ENCODE measurements at regions not wholly inside any gene's neighbourhood (a gene's known extent, or its start where the extent isn't known, plus 50 kb on each side); places are given as distances from the start of the nearest gene placed in this dataset.

GRCh38 chr1:213821175-213821942 lies 166.4 kb upstream of the PROX1 start:
- no peak for DNase-seq

DNA sequence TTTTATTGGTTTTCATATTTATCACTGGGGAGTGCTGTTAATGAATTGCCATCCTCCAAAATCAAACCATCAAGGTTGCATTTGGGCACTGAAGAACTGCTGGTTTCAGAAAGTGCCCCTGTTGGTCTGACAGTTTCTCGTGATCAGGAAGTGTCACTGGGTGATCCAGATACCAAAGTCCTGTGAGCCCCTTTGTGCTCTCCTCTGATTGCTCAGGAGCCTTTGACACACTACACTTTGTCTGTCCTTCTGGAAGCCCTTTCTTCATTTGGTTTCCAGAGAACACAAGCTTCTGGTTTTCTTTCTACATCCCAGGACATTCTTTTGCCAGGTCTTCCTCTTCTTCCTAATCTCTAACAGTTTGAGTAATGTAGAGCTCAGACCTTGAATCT lies 165.8 kb upstream of the PROX1 start:
- DNase-seq, result no peak

GRCh38 chr1:213826891-213827290 lies 160.9 kb upstream of the PROX1 start:
- no peak for DNase-seq

- DNase-seq, result no peak
Measured at GRCh38 chr1:213828867-213829266, 158.9 kb upstream of the PROX1 start.

DNA sequence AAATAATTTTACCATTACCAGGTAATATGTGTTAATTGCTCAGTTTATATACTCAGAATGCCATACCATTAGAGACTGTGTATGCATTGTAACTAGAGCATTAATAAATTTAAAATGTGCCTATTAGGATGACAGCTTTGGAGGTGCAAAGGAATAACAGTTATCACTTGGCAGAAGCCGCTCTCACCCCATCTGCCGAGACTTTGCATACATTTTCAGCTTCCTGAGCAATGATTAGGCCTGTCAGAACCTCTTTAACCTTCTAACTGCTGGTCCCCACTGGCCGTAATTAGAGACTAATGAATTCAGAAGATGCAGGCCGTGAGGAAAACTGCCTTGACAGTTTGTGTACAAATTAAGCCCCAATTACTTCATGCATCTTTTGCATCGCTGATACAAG lies 158.0 kb upstream of the PROX1 start:
- DNase-seq, result no peak

GRCh38 chr1:213830371-213830770 lies 157.4 kb upstream of the PROX1 start:
- DNase-seq, result no peak

- no peak for DNase-seq
Measured at GRCh38 chr1:213840575-213840974, 147.2 kb upstream of the PROX1 start.

DNA sequence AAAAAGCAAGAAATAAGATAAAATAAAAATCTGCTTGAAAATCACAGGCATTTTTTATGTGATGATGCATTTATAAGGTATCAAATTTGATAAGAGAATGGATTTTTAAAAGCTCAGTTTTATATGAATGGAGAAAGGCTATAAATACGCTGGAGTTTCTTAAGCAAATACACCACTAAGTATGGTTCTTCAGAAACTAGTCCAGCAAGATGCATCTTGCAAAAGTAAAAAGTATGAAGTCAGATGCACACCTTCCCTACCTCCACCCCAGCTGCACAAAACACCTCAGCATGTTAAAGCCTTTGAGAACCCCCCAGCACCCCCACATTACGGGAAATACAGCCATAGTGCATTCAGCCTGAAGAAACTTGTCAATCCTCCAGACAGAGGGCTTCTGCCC lies 143.1 kb upstream of the PROX1 start:
- DNase-seq, result no peak

DNA sequence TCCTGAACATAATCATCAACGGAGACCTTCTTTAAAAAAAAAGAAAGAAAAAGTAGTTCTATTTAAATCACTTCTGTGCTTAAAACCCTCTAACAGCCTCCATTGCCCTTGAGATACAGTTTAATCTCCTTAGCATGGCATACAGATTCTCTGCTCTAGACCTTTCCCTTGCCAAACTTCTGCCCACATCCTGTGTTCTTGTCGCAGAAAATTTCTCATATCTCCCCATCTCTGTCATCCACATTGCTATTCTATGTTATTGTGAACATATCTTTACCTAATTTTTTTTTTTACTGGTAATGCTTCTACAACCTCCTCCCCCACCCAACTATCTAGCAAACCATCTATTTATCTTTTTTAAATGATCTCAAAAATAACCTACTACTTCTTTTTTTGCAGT lies 135.7 kb upstream of the PROX1 start:
- no peak for DNase-seq

DNA sequence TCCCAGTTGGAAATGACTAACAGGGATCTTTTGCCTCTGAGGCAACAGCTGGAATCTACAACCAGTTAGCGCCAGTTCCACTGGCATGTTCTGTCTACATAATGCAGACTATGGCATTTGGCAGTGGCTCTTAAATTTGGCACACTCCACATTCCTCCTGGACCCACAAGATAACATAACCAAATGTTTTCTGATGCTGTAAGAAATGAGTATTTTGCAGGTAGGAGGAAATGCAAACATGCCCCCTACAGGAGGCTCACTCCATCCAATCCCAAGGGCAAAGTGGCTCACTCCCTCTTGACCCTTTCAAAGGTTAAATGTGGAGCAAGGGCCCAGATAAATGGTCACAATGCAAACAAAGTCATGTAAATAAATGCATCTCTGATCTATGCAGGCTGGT lies 129.2 kb upstream of the PROX1 start:
- no peak for DNase-seq

GRCh38 chr1:213861841-213862240 lies 125.9 kb upstream of the PROX1 start:
- no peak for DNase-seq

- no peak for DNase-seq
Measured at GRCh38 chr1:213864091-213864490, 123.7 kb upstream of the PROX1 start.

- DNase-seq, result no peak
Measured at GRCh38 chr1:213868482-213868881, 119.3 kb upstream of the PROX1 start.

DNA sequence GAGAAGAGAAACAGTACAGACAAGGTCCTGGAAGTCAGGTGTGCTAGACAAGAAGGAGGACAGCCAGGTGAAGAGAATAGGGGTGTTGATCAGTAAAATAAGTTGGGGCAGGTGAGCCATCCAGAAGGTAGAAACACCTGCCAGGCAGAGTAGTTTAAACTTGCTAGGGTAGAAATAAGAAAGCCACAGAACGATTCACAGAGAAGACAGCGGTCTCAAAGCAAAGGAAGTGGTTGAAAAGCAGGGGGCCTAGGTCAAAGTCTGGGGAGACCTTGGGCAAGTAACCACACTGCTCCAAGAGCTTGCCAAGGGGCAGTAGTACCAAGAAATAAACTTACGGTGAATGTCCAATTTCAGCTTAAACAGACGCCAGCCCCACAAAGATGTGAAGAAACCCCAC lies 116.6 kb upstream of the PROX1 start:
- no peak for DNase-seq

GRCh38 chr1:213874789-213875188 lies 113.0 kb upstream of the PROX1 start:
- DNase-seq, result no peak

DNA sequence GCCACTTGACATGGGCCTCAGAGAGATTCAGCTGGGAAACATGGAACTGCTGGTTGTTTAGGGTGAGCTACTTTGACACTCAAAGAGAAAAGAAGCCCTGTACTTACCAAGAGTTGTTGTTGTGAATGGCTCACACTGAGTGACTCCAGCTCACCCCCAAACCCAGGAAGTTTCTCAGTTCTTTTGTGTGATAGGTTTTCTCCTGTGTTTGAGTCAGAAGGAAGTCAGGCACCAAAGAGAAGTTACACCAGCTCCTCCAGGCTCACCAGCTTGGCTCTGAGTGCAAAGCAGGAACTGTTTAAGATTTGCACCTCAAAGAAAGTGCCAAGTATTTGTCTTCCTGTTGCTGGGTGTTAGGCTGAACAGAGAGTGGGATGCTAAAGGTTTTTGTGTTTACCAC lies 111.2 kb upstream of the PROX1 start:
- DNase-seq, result no peak

- DNase-seq, result no peak
Measured at GRCh38 chr1:213883618-213884017, 104.2 kb upstream of the PROX1 start.

DNA sequence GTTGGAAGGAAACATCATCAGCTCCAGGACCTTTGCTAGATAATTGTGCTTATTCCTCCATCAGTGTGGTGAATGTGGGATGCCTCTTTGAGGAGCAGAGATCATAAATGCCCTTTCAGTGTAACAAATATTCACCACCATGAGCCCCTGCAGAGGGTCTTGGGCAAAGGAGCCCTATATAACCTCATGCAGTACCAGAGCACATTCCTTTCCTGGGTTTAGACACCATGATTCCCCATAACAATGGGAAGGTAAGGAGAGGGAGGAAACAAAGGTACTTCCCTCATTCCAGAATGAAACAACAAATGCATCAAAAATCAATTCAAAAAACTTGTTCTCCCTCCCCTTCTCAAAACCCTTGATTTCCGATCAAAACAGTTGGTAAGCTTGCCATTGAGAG lies 103.4 kb upstream of the PROX1 start:
- no peak for DNase-seq

- no peak for DNase-seq
Measured at GRCh38 chr1:213884942-213885341, 102.8 kb upstream of the PROX1 start.

DNA sequence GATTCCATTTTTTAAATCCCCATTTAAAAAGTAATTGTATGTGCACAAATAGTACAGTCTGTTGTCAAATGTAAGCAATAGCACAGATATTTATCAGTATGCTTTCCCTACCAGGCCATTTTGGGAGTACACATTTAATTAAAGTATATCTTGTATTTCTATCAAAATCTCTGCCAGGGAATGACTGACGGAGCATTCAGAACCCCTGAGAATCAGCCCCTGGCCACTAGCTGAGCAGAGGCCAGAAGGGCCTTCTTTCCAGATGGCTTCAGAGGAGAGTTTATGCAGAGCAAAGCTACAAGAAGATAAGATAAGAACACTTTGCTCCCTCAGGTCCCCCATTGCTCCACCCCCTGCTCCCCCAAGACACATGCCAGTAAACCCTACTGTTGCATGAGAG lies 99.9 kb upstream of the PROX1 start:
- DNase-seq, result no peak

GRCh38 chr1:213891989-213892902 lies 95.5 kb upstream of the PROX1 start:
- no peak for DNase-seq

DNA sequence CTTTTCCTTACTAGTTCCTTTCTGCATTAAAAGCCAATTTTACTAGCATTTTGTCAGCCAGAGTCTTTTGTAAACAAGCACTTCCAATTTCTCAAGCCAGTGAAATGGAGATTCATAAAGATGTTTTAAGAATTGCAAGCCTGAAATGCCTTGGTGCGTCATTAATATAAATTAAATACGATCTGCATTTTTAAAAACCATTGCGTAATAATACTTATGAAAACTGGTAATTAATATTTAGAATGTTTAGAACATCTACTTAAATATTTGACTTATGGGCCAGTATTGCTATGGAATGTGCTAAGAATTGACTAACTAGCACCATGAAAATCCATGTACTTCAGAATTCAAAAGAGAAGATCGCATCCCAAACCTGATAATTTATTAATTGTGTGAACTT lies 89.1 kb upstream of the PROX1 start:
- DNase-seq, result no peak

GRCh38 chr1:213899413-213899812 lies 88.4 kb upstream of the PROX1 start:
- no peak for DNase-seq

- no peak for DNase-seq
Measured at GRCh38 chr1:213905344-213905743, 82.4 kb upstream of the PROX1 start.
